ENCODE measurements at regions not wholly inside any gene's neighbourhood (a gene's known extent, or its start where the extent isn't known, plus 50 kb on each side); places are given as distances from the start of the nearest gene placed in this dataset.

GRCh38 chr11:119850822-119851409 lies 121.9 kb upstream of the NECTIN1 start:
- TF ChIP-seq, protein P1, sequence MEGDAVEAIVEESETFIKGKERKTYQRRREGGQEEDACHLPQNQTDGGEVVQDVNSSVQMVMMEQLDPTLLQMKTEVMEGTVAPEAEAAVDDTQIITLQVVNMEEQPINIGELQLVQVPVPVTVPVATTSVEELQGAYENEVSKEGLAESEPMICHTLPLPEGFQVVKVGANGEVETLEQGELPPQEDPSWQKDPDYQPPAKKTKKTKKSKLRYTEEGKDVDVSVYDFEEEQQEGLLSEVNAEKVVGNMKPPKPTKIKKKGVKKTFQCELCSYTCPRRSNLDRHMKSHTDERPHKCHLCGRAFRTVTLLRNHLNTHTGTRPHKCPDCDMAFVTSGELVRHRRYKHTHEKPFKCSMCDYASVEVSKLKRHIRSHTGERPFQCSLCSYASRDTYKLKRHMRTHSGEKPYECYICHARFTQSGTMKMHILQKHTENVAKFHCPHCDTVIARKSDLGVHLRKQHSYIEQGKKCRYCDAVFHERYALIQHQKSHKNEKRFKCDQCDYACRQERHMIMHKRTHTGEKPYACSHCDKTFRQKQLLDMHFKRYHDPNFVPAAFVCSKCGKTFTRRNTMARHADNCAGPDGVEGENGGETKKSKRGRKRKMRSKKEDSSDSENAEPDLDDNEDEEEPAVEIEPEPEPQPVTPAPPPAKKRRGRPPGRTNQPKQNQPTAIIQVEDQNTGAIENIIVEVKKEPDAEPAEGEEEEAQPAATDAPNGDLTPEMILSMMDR (IDR thresholded peaks at IDR 0.05; ENCODE audit: poor library complexity), result no peak
- no peak for TF ChIP-seq EZH2 (IDR thresholded peaks at IDR 0.05; ENCODE audit: borderline replicate concordance)

Data from hepatocyte (in vitro differentiated cells).